Esophagus squamous epithelium (tissue), 4 donors: ENCODE measurements at regions not wholly inside any gene's neighbourhood (a gene's known extent, or its start where the extent isn't known, plus 50 kb on each side); places are given as distances from the start of the nearest gene placed in this dataset.

ENCODE experiments used
- CTCF ChIP-seq, 6 experiments: fragments of 450-650 bp in 4 of 6; fragments of 200-600 bp in 2 of 6; sonication (generic) in 2 of 6; IDR thresholded peaks; one replicate each; pipeline ENCODE4 v1.5.1; 2016 to 2019; ENCODE audit warnings: antibody characterized with exemption in 6 of 6, mild to moderate bottlenecking in 4 of 6, moderate library complexity in 4 of 6
- POLR2A ChIP-seq, 4 donors: fragments of 450-650 bp; IDR thresholded peaks; one replicate each; pipeline ENCODE4 v1.6.1; 2017; ENCODE audit warnings: antibody characterized with exemption in 4 of 4, mild to moderate bottlenecking in 4 of 4, moderate library complexity in 3 of 4

GRCh38 chr15:61441891-61442290 lies 212.8 kb upstream of the RORA start:
- TF ChIP-seq CTCF (IDR thresholded peaks at IDR 0.05) = no peak
- no peak for TF ChIP-seq POLR2A (IDR thresholded peaks at IDR 0.05)
